ENCODE measurements at regions not wholly inside any gene's neighbourhood (a gene's known extent, or its start where the extent isn't known, plus 50 kb on each side); places are given as distances from the start of the nearest gene placed in this dataset.

DNA sequence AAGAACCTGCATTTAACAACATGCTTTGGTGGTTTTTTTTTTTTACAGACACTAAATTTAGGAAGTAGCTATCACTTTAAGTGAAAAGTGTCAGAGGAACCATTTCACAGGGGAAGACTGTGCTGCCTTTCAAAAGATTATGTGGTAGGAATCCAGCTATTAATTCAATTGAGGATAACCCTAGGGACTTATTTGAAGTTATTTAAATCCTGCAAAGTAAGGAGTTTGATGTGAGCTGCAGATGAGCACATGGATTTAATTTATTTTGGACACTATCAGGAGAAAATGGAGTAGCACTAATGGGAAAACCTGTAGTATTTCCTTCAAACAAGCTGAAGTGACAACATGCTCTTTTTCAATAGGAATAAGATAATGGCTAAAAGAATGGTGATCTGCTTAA, 419.8 kb downstream of the ANKRD7 start:
- Histone ChIP-seq H3K4me2 (ENCODE audit: low read depth, low read length) (no peak overlapping the region), H2AK5ac (ENCODE audit: low read depth, low read length) (no peak overlapping the region), H2BK15ac (ENCODE audit: low read depth, low read length) (no peak overlapping the region), H3K4me1 (ENCODE audit: control insufficient read depth, insufficient read depth, low read length) (no peaks in the 10 kb centered on the region), H3K4me3 (ENCODE audit: insufficient read depth, low read depth, low read length) (no peak overlapping the region), H2BK20ac (ENCODE audit: low read depth, low read length) (no peak overlapping the region), H4K5ac (ENCODE audit: low read depth, low read length) (no peak overlapping the region), H3K9me3 (ENCODE audit: control insufficient read depth, insufficient read depth, low read length) (peaks cover 2% of the 10 kb centered on the region; the same call in 1 of the 2 replicates), H2BK5ac (ENCODE audit: low read depth, low read length, poor library complexity, severe bottlenecking) (no peak overlapping the region), H3K9ac (ENCODE audit: low read depth, low read length) (no peak overlapping the region), H2AK9ac (replicated peaks; ENCODE audit: low read depth, low read length, poor library complexity) (no peak overlapping the region), H4K20me1 (ENCODE audit: insufficient read depth, low read length) (no peaks in the 10 kb centered on the region), H2BK120ac (ENCODE audit: low read depth, low read length) (no peak overlapping the region), H3K23ac (ENCODE audit: low read depth, low read length) (no peak overlapping the region), H3K79me1 (ENCODE audit: low read depth in 1 of 2, low read length in 2 of 2) (no peaks in the 10 kb centered on the region), H4K8ac (ENCODE audit: low read depth in 2 of 2, low read length in 2 of 2) (no peak overlapping the region), H3K56ac (ENCODE audit: extremely low read depth, insufficient read depth, low read length) (no peak overlapping the region), H3K36me3 (ENCODE audit: control insufficient read depth, insufficient read depth, low read length) (no peaks in the 10 kb centered on the region), H4K91ac (ENCODE audit: insufficient read depth, low read depth, low read length) (no peak overlapping the region), H3K27me3 (ENCODE audit: control insufficient read depth, insufficient read depth, low read length) (no peaks in the 10 kb centered on the region), H2AFZ (replicated peaks; ENCODE audit: low read length, poor library complexity) (no peak overlapping the region), H3K18ac (ENCODE audit: low read depth, low read length) (no peak overlapping the region), H3K27ac (ENCODE audit: insufficient read depth, low read length) (no peak overlapping the region), H3K9me1 (ENCODE audit: insufficient read depth, low read length) (no peaks in the 10 kb centered on the region), H3K4ac (ENCODE audit: low read depth, low read length) (no peak overlapping the region), H3K14ac (replicated peaks; ENCODE audit: low read depth, low read length) (no peak overlapping the region)
- ATAC-seq (ENCODE audit: low read depth), result no peak
- intact Hi-C loops (cut with micrococcal nuclease) (no loop called here), in situ Hi-C loops (cut with MboI; ENCODE audit: low sequenced_read_pairs) (no loop called here), dilution Hi-C loops (cut with HindIII; ENCODE audit: low sequenced_read_pairs, unreplicated experiment) (no loop called here)
- POLR2A ChIA-PET (ENCODE audit: unreplicated experiment), result no interaction called here
- BruUV-seq (replicated peaks), result no TSS peak
- CTCF ChIA-PET, result no interaction called here
- TF ChIP-seq CHD1 (IDR thresholded peaks at IDR 0.05; ENCODE audit: low read depth, low read length) (no peak), CEBPB (IDR thresholded peaks at IDR 0.05; ENCODE audit: low read depth, low read length) (no peak), MXI1 (IDR thresholded peaks at IDR 0.05; ENCODE audit: borderline replicate concordance, low read depth, low read length) (no peak), MAFK (IDR thresholded peaks at IDR 0.05; ENCODE audit: low read depth, low read length) (no peak), SMC3 (IDR thresholded peaks at IDR 0.05; ENCODE audit: low read depth, low read length) (no peak), NFE2L2 (IDR thresholded peaks at IDR 0.05; ENCODE audit: low read depth, low read length) (no peak), FOS (IDR thresholded peaks at IDR 0.05; ENCODE audit: low read depth, low read length) (no peak), RFX5 (IDR thresholded peaks at IDR 0.05; ENCODE audit: low read depth, low read length) (no peak), MAZ (IDR thresholded peaks at IDR 0.05; ENCODE audit: borderline replicate concordance, low read depth, low read length) (no peak), BHLHE40 (IDR thresholded peaks at IDR 0.05; ENCODE audit: low read depth, low read length) (no peak), POLR2A (IDR thresholded peaks at IDR 0.05; ENCODE audit: low read depth, low read length) (no peak), RAD21 (IDR thresholded peaks at IDR 0.05; ENCODE audit: low read length) (no peak), RCOR1 (IDR thresholded peaks at IDR 0.05; ENCODE audit: insufficient replicate concordance, low read length) (no peak)
- TF ChIP-seq, protein P1, sequence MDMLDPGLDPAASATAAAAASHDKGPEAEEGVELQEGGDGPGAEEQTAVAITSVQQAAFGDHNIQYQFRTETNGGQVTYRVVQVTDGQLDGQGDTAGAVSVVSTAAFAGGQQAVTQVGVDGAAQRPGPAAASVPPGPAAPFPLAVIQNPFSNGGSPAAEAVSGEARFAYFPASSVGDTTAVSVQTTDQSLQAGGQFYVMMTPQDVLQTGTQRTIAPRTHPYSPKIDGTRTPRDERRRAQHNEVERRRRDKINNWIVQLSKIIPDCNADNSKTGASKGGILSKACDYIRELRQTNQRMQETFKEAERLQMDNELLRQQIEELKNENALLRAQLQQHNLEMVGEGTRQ (IDR thresholded peaks at IDR 0.05; ENCODE audit: low read depth, low read length), result no peak
- DNase-seq, result no peak

Measured in IMR-90 (cell line).